Activated CD4-positive, alpha-beta T cell treated with anti-CD3 and anti-CD28 coated beads, Interleukin-2, Interleukin-4, amounts not matched to agents 100 ng/mL and 50 ng/mL, durations not matched to agents 16 hours and 8 hours (primary cell): ENCODE measurements at regions not wholly inside any gene's neighbourhood (a gene's known extent, or its start where the extent isn't known, plus 50 kb on each side); places are given as distances from the start of the nearest gene placed in this dataset.
A peak's percentile ranks its signal among the peaks of the same experiment; 100 is the strongest.

Experiments used
- DNase-seq: peaks from one replicate; pipeline ENCODE4 v3.0.0-alpha.2; 2020; ENCODE audit warnings: low spot score

GRCh38 chr15:79373113-79373512 is 59.0 kb upstream of the MINAR1 start:
- no peak for DNase-seq

- no peak for DNase-seq
Observed at GRCh38 chr15:79373728-79374127, 58.4 kb upstream of the MINAR1 start.

- DNase-seq: no peak
Observed at GRCh38 chr15:79376383-79376782, 55.8 kb upstream of the MINAR1 start.

GRCh38 chr15:79378394-79379109 is 53.6 kb upstream of the MINAR1 start:
- DNase-seq: no peak

- DNase-seq: peak; percentile 74
Observed at GRCh38 chr15:79380755-79381497, 51.2 kb upstream of the MINAR1 start.

- DNase-seq: no peak
Observed at GRCh38 chr15:79381593-79381992, 50.5 kb upstream of the MINAR1 start.
